Muscle layer of colon (tissue), 2 donors: ENCODE measurements at regions not wholly inside any gene's neighbourhood (a gene's known extent, or its start where the extent isn't known, plus 50 kb on each side); places are given as distances from the start of the nearest gene placed in this dataset.

ENCODE experiments used
- H3K27ac ChIP-seq: one replicate; pipeline ENCODE4 v1.7.0; 2013; ENCODE audit warnings: low read depth, mild to moderate bottlenecking, low read length, moderate library complexity
- H3K27me3 ChIP-seq, 2 donors: one replicate each; pipeline ENCODE4 v1.7.0; 2013; ENCODE audit warnings: low read length in 2 of 2, mild to moderate bottlenecking in 2 of 2; ENCODE audit not compliant: insufficient read depth in 2 of 2, control insufficient read depth in 1 of 2
- H3K36me3 ChIP-seq: one replicate; pipeline ENCODE4 v1.7.0; 2013; ENCODE audit warnings: mild to moderate bottlenecking, low read length; ENCODE audit not compliant: insufficient read depth
- H3K4me1 ChIP-seq: one replicate; pipeline ENCODE4 v1.7.0; 2013; ENCODE audit warnings: mild to moderate bottlenecking, low read length; ENCODE audit not compliant: insufficient read depth
- H3K4me3 ChIP-seq, 2 donors: one replicate each; pipeline ENCODE4 v1.7.0; 2013; ENCODE audit warnings: low read length in 2 of 2, low read depth in 1 of 2, mild to moderate bottlenecking in 1 of 2, moderate library complexity in 1 of 2
- H3K9ac ChIP-seq: one replicate; pipeline ENCODE4 v1.7.0; 2013; ENCODE audit warnings: low read length
- H3K9me3 ChIP-seq: one replicate; pipeline ENCODE4 v1.7.0; 2013; ENCODE audit warnings: mild to moderate bottlenecking, low read length
- donor health status: abdominal sarcoma.
- donor health status: Adenocarcinoma of cecum.

DNA sequence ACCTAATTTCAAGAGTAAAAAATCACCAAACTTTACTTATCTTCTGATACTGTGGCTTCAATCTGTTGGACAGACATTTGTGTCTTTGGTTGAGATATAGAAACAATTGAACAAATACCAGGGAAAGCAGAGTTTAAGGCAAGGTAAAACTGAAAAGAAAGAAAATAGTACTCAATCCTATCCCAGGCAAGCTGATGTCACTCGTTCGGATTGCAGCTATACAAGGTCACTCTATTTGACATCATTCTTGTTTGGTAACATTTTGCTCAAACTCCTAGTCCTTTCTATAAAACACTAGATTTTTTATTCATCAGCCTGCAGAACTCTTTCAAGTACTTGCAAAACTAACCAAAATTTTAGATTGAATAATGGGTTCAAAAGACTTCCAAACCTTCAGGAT is 91.9 kb upstream of the ANKRD55 start:
- Histone ChIP-seq H3K4me1 (no peaks in the 10 kb centered on the region), H3K9ac (no peak overlapping the region), H3K4me3 (no peak overlapping the region), H3K27ac (no peak overlapping the region), H3K27me3 (no peaks in the 10 kb centered on the region), H3K9me3 (no peaks in the 10 kb centered on the region), H3K36me3 (no peaks in the 10 kb centered on the region)

DNA sequence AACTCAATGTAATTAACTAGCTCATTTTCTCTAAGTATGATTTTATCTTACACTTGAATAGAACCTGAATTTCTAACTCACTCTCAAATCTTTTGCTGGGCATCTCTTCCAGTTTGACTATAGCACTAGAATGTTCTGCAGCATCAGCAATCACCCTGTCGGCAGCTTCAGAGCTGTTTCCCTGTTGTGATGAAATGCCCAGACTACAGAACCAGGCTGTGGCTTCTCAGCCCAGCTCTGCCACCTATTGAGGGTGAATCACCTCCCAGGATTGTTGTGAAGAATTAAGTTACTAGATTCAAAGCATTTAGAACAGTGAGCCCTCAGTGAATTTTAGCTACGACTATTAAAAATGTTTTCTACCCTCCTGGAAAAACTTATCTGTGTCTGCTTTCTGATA is 90.4 kb upstream of the ANKRD55 start:
- H3K27me3 ChIP-seq, result no peaks in the 10 kb centered on the region
- no peaks in the 10 kb centered on the region for H3K36me3 ChIP-seq
- no peaks in the 10 kb centered on the region for H3K4me1 ChIP-seq
- H3K27ac ChIP-seq, result no peak overlapping the region
- no peak overlapping the region for H3K9ac ChIP-seq
- no peak overlapping the region for H3K4me3 ChIP-seq
- H3K9me3 ChIP-seq, result no peaks in the 10 kb centered on the region

DNA sequence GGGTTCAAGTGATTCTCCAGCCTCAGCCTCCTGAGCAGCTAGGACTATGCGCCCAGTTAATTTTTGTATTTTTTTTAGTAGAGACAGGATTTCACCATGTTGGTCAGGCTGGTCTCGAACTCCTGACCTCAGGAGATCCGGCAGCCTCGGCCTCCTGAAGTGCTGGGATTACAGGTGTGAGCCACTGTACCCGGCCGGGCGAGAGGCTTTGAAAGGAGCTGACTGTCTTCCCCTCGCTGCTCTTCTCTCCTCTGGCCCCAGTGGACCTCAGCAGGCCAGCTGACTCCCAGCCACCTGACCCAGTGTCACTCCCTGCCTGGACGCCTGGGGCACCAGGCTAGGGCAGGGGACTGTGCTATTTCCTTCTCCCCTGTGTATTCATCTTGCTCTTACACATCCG is 89.5 kb upstream of the ANKRD55 start:
- H3K9ac ChIP-seq, result no peak overlapping the region
- no peaks in the 10 kb centered on the region for H3K4me1 ChIP-seq
- no peak overlapping the region for H3K27ac ChIP-seq
- H3K36me3 ChIP-seq, result no peaks in the 10 kb centered on the region
- H3K4me3 ChIP-seq, result no peak overlapping the region
- no peaks in the 10 kb centered on the region for H3K9me3 ChIP-seq
- no peaks in the 10 kb centered on the region for H3K27me3 ChIP-seq

DNA sequence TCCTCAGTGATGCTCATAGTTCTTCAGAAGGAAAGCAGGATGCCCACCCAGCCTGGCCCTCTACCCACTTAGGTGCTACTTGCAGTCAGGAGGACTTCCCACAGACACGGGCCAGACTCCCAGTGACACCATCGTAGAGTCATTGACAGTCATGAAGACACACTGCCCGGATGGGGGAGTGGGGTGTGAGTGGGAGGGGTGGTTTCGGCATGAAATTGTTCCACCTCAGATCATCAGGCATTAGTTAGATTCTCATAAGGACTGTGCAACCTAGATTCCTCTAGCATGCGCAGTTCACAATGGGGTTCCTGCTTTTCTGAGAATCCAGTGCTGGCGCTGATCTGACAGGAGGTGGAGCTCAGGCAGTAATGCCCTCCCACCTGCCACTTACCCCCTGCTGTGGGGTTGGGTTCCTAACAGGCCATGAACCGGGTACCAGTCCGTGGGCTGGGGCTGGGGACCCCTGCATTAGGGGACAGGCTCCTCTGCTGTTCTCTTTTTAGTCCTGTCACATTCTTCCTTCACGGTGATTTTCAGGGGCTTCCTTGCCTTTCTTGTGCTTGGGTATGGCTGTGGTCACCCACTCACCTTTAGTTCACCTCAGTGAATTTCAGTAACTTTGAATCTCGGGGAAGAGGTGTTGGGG is 88.2 kb upstream of the ANKRD55 start:
- H3K27me3 ChIP-seq, result no peaks in the 10 kb centered on the region
- no peaks in the 10 kb centered on the region for H3K4me1 ChIP-seq
- no peak overlapping the region for H3K4me3 ChIP-seq
- H3K36me3 ChIP-seq, result no peaks in the 10 kb centered on the region
- H3K27ac ChIP-seq, result no peak overlapping the region
- H3K9ac ChIP-seq, result no peak overlapping the region
- H3K9me3 ChIP-seq, result no peaks in the 10 kb centered on the region

DNA sequence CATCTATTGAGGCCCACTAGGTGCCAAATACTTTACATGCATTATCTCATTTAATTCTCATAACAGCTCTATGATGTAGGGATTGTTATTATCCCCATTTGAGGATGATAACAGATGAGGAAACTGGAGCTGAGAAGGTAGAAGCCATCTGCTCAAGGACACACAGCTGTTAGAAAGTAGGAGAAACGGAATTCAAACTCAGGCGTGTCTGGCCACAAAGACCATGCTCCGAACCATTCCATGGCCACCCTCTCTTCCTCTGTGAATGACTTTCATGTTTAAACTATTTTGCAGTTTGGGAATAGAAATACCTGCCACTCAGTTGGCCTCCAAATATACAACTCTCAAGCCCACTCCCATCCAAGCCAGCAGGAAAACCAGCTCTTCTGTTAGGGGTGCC is 87.6 kb upstream of the ANKRD55 start:
- Histone ChIP-seq H3K27ac (no peak overlapping the region), H3K4me1 (no peaks in the 10 kb centered on the region), H3K27me3 (no peaks in the 10 kb centered on the region), H3K9me3 (no peaks in the 10 kb centered on the region), H3K36me3 (no peaks in the 10 kb centered on the region), H3K9ac (no peak overlapping the region), H3K4me3 (no peak overlapping the region)

DNA sequence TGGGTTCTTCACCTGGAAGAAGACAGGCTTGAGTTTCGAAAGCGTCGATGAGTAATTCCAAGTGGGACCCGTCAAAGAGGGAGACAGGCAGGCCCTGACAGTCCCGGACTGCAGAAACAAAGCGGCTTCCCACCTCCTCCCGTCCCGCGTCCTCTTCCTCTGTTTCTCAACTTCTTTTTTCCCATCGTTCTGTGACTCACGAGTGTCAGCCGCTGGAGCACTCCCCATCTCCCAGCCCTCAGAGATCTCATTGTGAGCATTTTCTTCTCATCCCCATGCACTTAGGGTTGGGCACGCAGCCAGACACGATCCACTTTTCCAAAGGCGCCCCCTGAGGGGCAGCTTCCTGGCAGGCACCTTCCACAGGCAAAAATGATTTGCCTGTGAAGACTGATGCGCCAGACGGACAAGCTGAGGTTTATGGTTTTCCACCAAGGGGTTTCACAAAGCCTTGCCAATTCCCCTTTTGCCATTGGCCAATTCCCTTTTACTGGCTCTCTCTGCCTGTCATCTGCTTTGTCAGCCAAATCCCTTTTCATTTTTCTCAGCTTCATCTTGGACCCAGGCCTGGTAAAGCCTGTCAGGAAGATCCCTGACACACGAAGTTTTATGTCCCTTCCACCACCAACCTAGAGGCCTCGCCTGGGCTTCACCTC is 86.5 kb upstream of the ANKRD55 start:
- Histone ChIP-seq H3K27ac (no peak overlapping the region), H3K4me1 (no peaks in the 10 kb centered on the region), H3K36me3 (no peaks in the 10 kb centered on the region), H3K27me3 (no peaks in the 10 kb centered on the region), H3K9ac (no peak overlapping the region), H3K4me3 (no peak overlapping the region), H3K9me3 (no peaks in the 10 kb centered on the region)

DNA sequence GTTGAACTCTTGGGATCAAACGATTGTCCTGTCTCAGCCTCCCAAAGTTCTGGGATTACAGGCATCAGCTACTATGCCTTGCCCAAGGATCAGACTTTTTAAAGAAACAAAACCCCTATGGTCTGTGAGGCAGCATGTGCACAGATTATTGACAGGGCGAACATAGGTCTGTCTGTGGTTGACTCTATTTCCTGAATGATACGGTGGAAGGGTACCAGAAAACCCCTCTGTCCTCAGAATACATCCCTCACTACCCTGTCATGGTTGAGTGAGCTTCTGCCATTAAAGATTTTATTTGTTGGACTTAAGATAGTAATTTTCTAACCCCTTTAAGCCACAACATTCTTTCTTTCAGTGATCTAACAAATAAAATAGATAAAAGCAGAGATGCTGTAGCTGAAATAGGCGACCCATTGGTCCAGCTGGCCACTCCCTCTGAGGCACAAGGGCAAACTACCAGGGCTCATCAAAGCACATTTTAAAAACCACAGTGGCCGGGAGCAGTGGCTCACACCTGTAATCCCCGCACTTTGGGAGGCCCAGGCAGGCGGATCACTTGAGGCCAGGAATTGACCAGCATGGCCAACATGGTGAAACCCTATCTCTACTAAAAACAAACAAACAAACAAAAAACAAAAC is 84.9 kb upstream of the ANKRD55 start:
- Histone ChIP-seq H3K27ac (no peak overlapping the region), H3K36me3 (no peaks in the 10 kb centered on the region), H3K9ac (no peak overlapping the region), H3K4me1 (no peaks in the 10 kb centered on the region), H3K9me3 (no peaks in the 10 kb centered on the region), H3K4me3 (no peak overlapping the region), H3K27me3 (no peaks in the 10 kb centered on the region)

DNA sequence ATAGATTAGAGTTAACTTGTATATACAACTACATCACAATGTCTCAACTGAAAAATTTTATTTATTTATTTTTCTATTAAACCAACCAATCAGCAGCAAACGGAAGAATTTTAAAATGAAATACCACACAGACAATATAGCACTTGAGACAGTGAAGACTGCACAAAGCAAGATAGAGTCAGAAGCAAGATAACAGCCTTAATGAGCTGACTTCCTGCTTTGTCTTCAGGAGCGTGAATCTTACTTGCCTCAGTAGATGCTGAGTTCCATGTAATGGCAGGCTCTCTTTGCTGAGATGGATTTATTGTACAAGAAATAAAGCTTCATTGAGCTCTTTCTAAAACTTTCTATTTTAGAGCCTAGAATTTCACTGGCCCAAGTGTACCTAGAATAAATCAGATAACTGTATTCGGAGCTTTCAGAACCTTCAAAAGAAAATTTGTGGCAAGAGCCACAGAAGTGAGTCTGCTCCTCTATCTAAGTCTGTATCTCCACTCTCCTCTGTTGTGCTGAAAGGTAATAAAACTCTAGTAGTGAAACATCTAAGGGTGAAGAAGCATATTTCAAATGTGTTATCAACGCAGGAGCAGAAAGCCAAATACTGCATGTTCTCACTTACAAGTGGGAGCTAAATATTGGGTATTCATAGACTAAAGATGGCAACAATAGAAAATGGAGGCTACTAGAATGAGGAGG is 83.3 kb upstream of the ANKRD55 start:
- Histone ChIP-seq H3K4me1 (no peaks in the 10 kb centered on the region), H3K9me3 (no peaks in the 10 kb centered on the region), H3K9ac (no peak overlapping the region), H3K4me3 (no peak overlapping the region), H3K27ac (no peak overlapping the region), H3K27me3 (no peaks in the 10 kb centered on the region), H3K36me3 (no peaks in the 10 kb centered on the region)

DNA sequence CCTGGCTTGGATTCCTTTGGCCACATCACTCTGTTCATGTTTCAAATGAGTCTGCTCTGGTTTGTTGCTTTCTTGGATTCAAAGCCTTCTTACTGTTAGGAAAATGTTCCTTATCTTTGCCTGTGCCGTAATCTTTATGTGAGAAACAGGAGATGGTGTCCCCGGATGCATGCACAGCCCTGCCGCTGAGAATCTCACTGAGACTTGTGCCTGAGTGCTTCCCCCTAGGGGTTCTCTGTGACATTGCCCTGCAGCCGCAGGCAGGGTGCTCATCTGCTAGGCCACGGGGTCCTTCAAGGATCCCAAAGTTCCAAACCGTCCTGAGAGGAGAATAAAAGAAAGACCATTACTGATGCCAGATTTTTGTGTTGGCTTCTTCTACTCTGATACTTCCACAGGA is 81.4 kb upstream of the ANKRD55 start:
- Histone ChIP-seq H3K27me3 (no peaks in the 10 kb centered on the region), H3K4me3 (no peak overlapping the region), H3K36me3 (no peaks in the 10 kb centered on the region), H3K4me1 (no peaks in the 10 kb centered on the region), H3K9me3 (no peaks in the 10 kb centered on the region), H3K9ac (no peak overlapping the region), H3K27ac (no peak overlapping the region)

DNA sequence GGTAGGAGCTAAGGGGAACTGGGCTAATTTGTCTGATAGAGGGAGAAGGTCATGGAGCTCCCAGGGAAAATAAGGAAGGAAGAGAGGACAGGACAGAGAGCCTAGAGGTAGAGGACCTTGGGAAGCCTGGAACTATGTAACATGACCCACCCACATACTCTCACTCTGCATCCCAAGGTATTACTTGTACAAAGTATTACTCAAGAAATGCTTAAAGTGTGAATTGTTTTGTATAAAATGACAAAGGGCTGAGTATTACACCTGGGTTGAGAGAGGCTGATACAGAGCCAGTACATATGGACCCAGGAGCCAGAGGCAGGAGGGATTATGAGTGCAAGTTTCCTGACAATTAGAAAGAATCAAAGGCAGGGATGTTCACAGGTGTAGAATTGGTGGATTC is 80.5 kb upstream of the ANKRD55 start:
- Histone ChIP-seq H3K27me3 (no peaks in the 10 kb centered on the region), H3K9ac (no peak overlapping the region), H3K27ac (no peak overlapping the region), H3K9me3 (no peaks in the 10 kb centered on the region), H3K4me3 (no peak overlapping the region), H3K4me1 (no peaks in the 10 kb centered on the region), H3K36me3 (no peaks in the 10 kb centered on the region)

DNA sequence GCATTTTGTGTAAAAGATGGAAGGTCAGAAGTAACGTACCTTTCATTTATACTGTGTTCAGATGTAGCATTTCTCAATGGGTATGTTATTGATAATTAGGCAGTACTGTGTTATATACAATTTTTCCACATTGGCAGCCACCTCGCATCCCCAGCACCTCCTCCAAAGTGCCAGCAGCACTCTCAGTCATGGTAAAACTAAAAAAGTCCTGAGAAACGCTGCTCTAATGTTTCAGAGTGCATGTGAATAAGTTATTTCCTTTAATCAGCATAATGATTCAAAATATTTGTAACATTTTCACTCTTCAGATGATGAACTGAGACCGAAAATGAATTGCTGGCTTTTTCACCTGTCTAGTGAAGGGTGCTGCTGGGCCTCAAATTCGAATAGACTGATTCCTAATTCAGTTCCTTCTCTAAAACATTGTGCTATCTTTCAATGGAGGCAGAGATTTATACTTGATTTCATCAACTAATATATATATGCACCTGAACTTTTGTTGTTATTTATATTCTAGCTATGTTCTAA is 79.9 kb upstream of the ANKRD55 start:
- no peaks in the 10 kb centered on the region for H3K27me3 ChIP-seq
- H3K9me3 ChIP-seq, result no peaks in the 10 kb centered on the region
- no peak overlapping the region for H3K27ac ChIP-seq
- H3K36me3 ChIP-seq, result no peaks in the 10 kb centered on the region
- no peak overlapping the region for H3K9ac ChIP-seq
- no peaks in the 10 kb centered on the region for H3K4me1 ChIP-seq
- H3K4me3 ChIP-seq, result no peak overlapping the region
